HG03354 (cell line): ENCODE measurements at regions not wholly inside any gene's neighbourhood (a gene's known extent, or its start where the extent isn't known, plus 50 kb on each side); places are given as distances from the start of the nearest gene placed in this dataset.
"Not testable (repeated sequence)": the region's sequence is repeated elsewhere in the genome, so short reads cannot be mapped to it uniquely, and the experiment has no call there.

Experiments used
- ATAC-seq: cut with Tn5 transposase; IDR thresholded peaks from one replicate; pipeline ENCODE4 v1.9.1; 2021; ENCODE audit warnings: mild to moderate bottlenecking; ENCODE audit not compliant: unreplicated experiment, poor library complexity, severe bottlenecking

GRCh38 chr7:9621306-9621902 is 1188.0 kb downstream of the NXPH1 start:
- ATAC-seq, result not testable (repeated sequence)

- no peak for ATAC-seq
Measured at GRCh38 chr7:9621927-9622326, 1188.5 kb downstream of the NXPH1 start.

DNA sequence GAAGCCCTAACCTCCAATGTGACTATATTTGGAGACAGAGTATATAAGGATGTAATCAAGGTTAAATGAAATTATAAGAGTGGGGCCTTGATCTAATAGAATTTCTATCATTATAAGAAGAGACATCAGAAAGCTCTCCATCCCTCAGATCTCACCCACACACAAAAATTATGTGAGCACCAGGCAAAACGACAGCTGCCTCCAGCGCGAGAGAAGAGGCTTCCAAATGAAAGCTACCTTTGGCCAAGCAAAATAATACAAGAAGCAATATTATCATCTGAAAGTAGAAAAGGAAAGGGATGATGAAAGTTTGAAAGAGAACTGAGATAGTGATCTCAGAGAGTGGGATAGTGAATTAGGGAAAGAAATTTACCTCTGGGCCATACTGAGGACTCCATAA is 1192.5 kb downstream of the NXPH1 start:
- no peak for ATAC-seq

GRCh38 chr7:9645756-9646155 is 1212.3 kb downstream of the NXPH1 start:
- no peak for ATAC-seq

DNA sequence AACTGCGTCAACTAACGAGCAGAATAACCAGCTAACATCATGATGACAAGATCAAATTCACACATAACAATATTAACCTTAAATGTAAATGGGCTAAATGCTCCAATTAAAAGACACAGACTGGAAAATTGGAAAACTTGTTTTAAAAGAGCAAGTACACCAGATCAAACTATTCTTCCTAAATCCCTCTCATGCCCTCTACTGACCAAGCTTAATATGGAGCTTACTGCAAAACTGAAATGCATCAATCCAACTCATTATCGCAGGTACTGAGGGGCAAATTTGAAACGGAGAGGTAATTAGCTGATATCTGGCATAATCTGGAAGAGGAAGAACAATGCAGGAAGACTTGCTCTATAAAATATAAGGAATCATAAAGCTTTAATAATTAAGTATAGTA is 1223.8 kb downstream of the NXPH1 start:
- no peak for ATAC-seq

GRCh38 chr7:9671979-9672917 is 1238.8 kb downstream of the NXPH1 start:
- no peak for ATAC-seq

GRCh38 chr7:9680713-9681112 is 1247.3 kb downstream of the NXPH1 start:
- no peak for ATAC-seq

DNA sequence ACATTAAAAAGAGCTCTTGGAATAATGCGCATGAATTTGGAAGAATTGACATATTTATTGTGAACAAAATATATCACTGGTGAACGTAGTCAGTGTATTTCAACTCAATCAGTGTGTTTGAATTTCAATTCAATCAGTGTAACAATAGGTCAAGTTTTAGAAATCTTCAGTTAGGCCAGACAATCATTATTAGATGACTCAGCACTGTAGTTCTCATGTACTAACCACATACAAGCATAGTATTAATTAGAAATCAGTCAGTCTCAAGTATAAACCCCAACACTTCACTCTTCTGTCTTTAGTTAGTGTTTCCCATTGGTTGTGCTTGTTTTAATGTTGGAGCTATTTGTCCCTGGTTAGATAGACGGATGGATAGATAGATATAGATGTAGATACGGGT is 1247.9 kb downstream of the NXPH1 start:
- no peak for ATAC-seq

DNA sequence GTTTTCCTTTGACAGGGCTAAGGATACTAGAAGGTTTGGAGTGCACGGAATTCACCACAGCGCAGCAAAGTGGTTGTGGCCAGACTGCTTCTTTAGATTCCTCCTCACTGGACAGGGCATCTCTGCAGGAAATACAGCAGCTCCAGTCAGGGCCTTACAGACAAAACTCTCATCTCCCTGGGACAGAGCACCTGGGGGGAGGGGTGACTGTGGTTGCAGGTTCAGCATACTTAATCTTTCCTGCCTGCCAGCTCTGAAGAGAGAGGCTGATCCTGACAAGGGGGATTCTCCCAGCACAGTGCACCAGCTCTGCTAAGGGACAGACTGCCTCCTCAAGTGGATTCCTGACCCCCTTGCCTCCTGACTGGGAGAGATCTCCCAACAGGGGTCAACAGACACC is 1257.9 kb downstream of the NXPH1 start:
- ATAC-seq, result no peak

DNA sequence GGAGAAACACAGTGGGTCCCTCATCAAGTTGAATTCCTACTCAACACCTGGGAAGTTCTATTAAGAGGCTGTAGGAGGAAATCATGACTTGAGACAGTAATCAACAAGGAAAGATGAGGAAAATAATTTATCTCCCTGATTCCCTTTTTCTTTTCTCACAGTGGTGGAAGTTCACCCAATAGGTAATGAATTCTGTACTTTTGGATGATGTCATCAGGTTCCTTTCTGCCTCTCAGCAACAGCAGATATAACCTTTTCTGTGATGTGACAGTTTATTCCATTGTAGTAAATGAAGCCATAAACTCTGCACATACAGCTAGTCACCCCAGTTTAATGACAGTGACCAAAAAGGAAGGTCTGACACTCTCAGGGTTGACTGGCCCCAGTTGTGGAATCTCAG is 1265.0 kb downstream of the NXPH1 start:
- ATAC-seq, result no peak

GRCh38 chr7:9709216-9709615 is 1264.5 kb upstream of the PHF14 start:
- ATAC-seq, result no peak

GRCh38 chr7:9711259-9711918 is 1262.3 kb upstream of the PHF14 start:
- no peak for ATAC-seq

GRCh38 chr7:9718071-9718661 is 1255.5 kb upstream of the PHF14 start:
- no peak for ATAC-seq

GRCh38 chr7:9719303-9719702 is 1254.4 kb upstream of the PHF14 start:
- ATAC-seq, result no peak

DNA sequence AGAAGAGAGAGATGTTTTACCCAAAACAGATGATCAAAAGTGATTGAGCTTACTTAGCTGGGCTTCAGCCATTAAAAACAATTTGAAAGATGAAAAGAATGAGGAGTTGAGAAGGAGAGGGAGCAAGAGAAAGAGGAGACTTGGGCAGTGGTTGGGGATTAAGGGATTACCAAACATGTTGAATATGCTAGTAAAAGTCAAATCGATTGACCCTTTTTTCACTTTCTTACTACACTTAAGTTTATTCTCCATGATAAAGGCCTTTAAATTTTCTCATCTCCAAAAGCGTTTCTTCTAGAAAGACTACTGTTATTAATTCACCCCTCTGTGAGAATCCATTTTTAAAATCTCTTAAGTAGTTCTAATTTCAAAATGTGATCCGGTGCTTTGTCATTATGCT is 1254.0 kb upstream of the PHF14 start:
- ATAC-seq, result no peak

DNA sequence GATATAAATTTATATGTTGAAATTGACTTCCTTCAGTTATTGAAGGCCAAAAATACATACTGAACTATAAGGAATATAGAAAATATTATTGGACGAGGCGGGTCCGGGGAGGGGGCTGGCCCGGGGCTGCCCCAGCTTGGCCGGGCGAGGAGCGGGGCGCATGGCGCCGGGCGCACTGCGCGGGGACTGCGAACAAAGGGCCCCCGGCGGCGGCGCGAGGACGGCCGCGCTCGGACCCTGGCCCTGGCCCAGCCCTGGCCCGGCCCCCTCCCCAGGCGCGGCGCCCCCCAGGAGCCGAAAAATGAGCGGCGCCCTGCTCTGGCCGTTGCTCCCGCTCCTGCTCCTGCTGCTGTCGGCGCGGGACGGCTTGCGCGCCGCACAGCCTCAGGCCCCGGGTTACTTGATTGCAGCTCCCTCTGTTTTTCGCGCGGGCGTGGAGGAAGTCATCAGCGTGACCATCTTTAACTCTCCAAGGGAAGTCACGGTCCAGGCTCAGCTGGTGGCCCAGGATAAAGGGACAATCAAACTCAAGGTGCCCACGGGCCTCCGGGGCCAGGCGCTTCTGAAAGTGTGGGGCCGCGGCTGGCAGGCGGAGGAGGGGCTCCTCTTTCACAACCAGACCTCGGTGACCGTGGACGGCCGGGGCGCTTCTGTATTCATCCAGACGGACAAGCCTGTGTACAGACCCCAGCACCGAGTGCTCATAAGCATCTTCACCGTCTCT is 1247.6 kb upstream of the PHF14 start:
- ATAC-seq, result not testable (repeated sequence)

DNA sequence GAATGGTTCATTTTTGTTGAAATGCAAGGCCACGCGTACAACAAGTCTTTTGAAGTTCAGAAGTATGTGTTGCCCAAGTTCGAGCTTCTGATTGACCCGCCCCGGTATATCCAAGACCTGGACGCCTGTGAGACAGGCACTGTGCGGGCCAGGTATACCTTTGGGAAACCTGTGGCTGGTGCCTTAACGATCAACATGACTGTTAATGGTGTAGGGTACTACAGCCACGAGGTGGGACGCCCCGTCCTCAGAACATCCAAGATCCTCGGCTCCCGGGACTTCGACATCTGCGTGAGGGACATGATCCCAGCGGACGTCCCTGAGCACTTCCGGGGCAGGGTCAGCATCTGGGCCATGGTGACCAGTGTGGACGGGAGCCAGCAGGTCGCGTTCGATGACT is 1246.9 kb upstream of the PHF14 start:
- not testable (repeated sequence) for ATAC-seq

DNA sequence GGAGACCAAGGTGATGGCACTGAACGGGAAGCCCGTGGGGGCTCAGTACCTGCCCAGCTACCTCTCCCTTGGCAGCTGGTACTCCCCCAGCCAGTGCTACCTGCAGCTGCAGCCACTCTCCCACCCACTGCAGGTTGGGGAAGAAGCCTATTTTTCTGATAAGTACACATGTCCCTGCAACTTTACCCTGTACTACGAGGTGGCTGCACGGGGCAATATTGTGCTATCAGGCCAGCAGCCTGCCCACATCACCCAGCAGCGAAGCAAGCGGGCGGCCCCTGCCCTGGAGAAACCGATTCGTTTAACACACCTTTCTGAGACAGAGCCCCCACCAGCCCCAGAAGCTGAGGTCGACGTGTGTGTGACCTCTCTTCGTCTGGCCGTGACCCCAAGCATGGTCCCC is 1246.2 kb upstream of the PHF14 start:
- ATAC-seq, result not testable (repeated sequence)

- not testable (repeated sequence) for ATAC-seq
Measured at GRCh38 chr7:9728014-9728657, 1245.5 kb upstream of the PHF14 start.
